Fibroblast of skin of back (primary cell): ENCODE measurements at regions not wholly inside any gene's neighbourhood (a gene's known extent, or its start where the extent isn't known, plus 50 kb on each side); places are given as distances from the start of the nearest gene placed in this dataset.
"Not testable (repeated sequence)": the region's sequence is repeated elsewhere in the genome, so short reads cannot be mapped to it uniquely, and the experiment has no call there.

Source experiments
- DNase-seq: peaks from one replicate; pipeline ENCODE4 v3.0.0-alpha.2; 2013

- no peak for DNase-seq
Observed at GRCh38 chr2:12879649-12880048, 162.9 kb downstream of the TRIB2 start.

- DNase-seq: no peak
Observed at GRCh38 chr2:12881952-12882351, 165.2 kb downstream of the TRIB2 start.

GRCh38 chr2:12882393-12882792 lies 165.7 kb downstream of the TRIB2 start:
- DNase-seq: no peak

DNA sequence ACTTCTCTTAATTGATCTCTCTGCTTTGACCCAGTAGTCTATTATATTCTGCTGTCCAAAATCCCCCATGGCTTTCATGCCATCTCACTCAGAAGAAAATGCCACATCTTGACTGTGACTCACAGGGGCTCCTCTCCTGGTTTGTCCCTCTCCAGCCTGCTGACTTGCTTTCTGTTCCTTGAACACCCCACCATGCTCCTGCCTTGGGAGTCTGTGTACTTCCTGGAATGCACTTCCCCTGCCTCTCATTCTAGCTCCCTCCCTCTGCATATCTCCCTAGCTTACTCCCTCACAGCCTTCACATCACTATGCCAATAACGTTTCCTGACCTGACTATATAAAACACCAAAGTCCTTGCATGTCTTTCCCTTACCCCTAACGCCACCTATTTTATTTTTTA lies 167.2 kb downstream of the TRIB2 start:
- peak; percentile 87 for DNase-seq

DNA sequence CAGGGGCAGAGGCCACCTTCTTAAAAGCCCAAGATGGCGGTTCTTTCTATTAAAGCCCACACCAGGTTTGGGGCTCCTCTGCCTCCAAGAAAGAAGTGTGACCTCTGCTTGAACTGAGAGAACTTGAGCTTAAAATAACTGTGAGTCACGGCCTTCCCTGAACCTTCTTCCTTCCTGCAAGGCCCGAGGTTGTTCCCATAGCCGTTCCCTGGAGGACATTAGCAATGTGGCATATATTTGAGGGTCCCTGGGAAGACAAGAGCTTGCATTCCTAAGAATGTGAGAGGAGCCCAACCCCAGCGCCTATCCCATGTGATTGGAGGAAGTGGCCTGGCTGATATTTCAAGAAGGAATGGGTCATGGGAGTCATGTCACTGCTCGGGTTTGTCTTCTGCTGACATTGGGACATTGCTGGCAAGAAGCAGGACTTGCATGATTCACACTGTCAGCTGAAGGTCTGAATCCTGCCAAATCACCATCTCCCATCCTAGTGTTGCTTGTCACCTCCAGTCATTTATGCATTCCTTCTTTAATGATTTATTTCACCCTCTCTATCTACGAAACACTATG lies 168.1 kb downstream of the TRIB2 start:
- DNase-seq: peak; percentile 100

DNA sequence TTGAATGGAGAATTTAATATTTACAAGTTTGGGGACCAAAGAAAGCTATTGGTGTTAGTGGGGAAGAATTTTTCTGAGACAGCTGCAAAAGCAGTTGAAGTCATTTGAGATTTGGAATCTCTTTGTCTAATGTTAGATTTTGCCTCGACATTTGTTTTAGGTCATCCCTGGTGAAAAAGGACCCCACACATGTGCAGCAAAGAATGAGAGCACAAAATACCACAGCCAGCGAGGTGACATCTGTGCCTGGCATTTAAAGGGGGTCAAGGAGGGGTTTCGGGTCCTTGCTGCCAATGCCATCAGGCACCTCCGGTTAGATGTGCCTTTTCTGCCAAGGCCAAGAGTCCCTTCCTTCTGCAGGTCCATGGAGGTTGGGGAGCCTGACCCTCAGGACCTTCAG lies 173.3 kb downstream of the TRIB2 start:
- DNase-seq: no peak

- no peak for DNase-seq
Observed at GRCh38 chr2:12890481-12890991, 173.8 kb downstream of the TRIB2 start.

GRCh38 chr2:12895017-12895416 lies 178.3 kb downstream of the TRIB2 start:
- DNase-seq: no peak

DNA sequence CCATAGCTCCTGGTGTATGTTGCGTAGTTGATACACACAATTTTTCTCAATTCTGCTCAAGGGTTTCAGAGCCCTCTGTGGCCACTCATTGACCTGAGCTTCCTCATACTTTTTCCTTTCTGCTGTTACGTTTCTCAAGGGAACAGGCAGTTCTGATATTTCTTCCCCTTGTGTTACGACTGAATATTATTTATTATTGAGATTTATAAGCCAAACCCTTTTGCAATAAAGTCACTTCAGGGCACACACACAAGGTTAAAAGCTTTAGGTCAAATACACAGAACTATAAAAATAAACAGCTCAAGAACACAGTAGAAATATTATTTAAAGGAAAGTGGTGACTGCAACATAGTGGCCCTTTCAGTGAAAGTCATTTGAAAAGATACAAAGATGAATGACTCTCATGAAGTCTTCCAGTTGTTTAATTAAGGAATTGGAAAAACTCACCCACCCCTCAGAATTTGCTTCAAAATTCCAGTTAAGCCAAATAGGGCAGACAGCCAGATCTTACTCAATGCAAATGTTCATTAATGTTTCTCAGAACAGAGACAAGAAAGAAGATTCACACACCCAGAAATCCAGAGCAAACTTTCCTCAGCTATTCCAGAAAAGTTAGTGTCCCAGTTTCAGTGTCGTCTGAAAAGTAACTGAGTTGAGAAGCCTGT lies 179.7 kb downstream of the TRIB2 start:
- DNase-seq: no peak

DNA sequence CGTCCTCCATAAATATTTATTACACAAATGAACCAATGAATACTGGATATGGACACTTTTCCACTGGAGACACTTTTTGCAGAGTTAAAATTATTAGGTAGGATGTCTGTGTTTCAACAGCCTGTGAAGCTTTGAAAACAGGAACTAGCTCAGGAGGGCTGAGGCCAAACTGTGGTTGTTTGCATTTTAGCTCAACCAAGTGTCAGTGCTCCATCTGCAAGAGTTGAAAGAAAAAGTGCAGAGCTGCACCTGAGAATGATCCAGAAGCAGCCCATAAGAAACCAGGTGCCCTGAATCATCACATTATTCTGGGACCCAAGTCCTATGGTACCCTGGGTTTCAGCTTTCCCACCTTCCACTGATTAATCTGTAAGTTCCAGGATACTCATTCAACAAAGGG lies 180.4 kb downstream of the TRIB2 start:
- DNase-seq: no peak

GRCh38 chr2:12903272-12903671 lies 186.5 kb downstream of the TRIB2 start:
- peak; percentile 31 for DNase-seq

GRCh38 chr2:12910431-12910830 lies 193.7 kb downstream of the TRIB2 start:
- DNase-seq: no peak

DNA sequence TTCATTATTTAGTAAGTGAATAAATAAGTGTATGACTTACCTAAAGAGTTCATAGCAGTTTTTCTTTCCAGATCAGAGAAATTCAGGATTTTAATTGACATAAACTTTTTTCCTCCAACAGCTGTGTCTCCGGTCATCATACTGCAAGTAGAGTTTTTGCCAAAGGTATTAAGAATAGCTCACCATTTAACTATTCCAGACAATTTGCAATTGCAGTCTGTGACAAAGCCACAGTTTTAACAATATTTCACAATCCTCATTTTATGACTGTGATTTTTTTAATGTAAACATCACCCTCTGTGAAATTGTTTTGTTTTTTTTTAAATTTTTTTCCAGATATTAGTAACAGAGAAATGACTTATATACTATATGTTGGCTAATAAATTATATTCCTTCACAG lies 199.1 kb downstream of the TRIB2 start:
- DNase-seq: peak; percentile 73

GRCh38 chr2:12918138-12918834 lies 201.6 kb downstream of the TRIB2 start:
- peak; percentile 23 for DNase-seq

- peak; percentile 74 for DNase-seq
Observed at GRCh38 chr2:12918835-12919445, 202.2 kb downstream of the TRIB2 start.

DNA sequence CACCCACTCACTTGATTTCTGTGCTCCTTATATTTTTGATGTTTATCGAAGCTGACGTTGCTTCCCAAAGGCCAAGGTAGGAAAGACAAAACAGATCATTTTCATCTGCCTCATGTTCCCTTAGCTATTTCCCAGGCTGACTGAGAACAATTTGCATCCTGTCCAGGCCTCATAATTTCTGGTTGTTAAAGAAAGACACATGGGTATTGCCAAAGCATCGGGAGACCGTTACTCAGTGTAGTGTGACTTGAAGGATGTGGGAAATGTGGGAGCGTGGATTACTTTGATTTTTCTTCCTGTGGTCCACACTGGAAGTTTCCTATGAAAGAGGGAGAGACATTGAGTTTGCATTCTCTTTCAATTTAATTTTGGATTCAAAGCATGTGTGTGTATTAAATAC lies 204.6 kb downstream of the TRIB2 start:
- no peak for DNase-seq

GRCh38 chr2:12923907-12924610 lies 207.3 kb downstream of the TRIB2 start:
- peak; percentile 69 for DNase-seq

DNA sequence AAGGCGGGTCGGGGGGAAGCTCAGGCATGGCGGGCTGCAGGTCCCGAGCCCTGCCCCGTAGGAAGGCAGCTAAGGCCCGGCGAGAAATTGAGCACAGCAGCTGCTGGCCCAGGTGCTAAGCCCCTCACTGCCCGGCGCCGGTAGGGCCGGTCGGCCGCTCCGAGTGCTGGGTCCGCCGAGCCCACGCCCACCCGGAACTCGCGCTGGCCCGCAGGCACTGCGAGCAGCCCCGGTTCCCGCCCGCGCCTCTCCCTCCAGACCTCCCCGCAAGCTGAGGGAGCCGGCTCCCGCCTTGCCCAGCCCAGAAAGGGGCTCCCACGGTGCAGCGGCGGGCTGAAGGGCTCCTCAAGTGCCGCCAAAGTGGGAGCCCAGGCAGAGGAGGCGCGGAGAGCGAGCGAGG lies 209.9 kb downstream of the TRIB2 start:
- not testable (repeated sequence) for DNase-seq

DNA sequence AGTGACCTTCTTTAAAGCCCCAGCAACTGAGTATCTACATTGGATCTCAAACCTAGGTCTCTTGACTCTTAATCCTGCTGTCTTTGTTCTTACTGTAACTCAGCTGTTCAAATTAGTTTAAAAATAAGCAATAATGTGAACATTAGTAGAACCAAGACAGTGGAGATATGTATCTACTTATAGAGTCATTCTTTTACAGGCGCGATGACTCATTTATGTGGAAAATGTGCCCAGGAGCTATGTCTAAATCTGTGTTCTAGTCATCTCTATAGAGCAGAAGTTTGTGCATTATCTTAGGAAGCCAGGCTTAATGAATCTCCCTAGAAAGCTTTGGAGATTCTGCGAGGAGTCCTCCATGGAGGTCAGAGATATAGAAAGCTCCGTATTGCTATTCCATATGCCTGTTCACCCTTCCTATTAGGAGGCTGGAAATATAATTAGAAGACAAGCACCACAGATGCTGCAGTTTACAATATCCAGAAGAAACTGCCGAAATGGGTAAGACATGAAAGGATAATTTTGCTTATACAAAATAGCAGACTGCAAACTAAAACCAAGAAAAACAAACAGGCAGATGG lies 211.6 kb downstream of the TRIB2 start:
- peak; percentile 88 for DNase-seq

- peak; percentile 58 for DNase-seq
Observed at GRCh38 chr2:12928775-12929401, 212.2 kb downstream of the TRIB2 start.

- DNase-seq: peak; percentile 46
Observed at GRCh38 chr2:12929758-12930157, 213.0 kb downstream of the TRIB2 start.

DNA sequence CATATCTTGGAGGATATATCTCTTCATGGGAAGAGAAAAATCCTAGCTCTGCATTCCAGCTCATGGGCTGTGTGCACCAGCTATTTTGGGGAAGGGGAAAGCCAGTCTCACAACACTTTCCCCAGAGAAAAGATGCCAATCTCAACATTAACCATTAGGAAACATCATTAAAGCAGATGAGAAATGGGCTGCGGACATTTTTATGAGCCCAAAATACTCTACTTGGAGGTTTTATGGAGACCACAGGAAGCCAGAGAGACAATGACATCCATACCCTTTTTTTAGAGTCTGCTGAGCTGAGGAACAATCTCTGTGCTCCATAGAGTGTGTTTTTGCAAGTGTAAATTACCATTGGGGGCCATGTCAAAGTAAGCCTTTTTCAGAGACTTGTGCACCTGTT lies 213.7 kb downstream of the TRIB2 start:
- DNase-seq: no peak
